ENCODE measurements at regions not wholly inside any gene's neighbourhood (a gene's known extent, or its start where the extent isn't known, plus 50 kb on each side); places are given as distances from the start of the nearest gene placed in this dataset.

- Histone ChIP-seq H3K9me3 (ENCODE audit: control insufficient read depth, insufficient read depth, low read depth, low read length) (no peaks in the 10 kb centered on the region), H3K27ac (ENCODE audit: extremely low read depth, low read depth, low read length) (no peak overlapping the region), H3K36me3 (ENCODE audit: control insufficient read depth in 2 of 2, insufficient read depth in 1 of 2, low read length in 2 of 2) (no peaks in the 10 kb centered on the region), H3K4me1 (ENCODE audit: control insufficient read depth, insufficient read depth, low read length) (no peaks in the 10 kb centered on the region), H3K4me3 (ENCODE audit: low read depth, low read length) (no peak overlapping the region)
- TF ChIP-seq ZNF280C (tag by site-specific recombination; IDR thresholded peaks at IDR 0.05) (no peak), PRDM1 (tag by site-specific recombination; IDR thresholded peaks at IDR 0.05) (no peak)
- CTCF ChIA-PET: no interaction called here
- POLR2A ChIA-PET: no interaction called here
These were observed 251.7 kb upstream of the DPYD start for GRCh38 chr1:98172578-98172977.

GRCh38 chr1:98172022-98172421, 251.2 kb upstream of the DPYD start:
- TF ChIP-seq, protein P1, sequence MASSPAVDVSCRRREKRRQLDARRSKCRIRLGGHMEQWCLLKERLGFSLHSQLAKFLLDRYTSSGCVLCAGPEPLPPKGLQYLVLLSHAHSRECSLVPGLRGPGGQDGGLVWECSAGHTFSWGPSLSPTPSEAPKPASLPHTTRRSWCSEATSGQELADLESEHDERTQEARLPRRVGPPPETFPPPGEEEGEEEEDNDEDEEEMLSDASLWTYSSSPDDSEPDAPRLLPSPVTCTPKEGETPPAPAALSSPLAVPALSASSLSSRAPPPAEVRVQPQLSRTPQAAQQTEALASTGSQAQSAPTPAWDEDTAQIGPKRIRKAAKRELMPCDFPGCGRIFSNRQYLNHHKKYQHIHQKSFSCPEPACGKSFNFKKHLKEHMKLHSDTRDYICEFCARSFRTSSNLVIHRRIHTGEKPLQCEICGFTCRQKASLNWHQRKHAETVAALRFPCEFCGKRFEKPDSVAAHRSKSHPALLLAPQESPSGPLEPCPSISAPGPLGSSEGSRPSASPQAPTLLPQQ (tag by site-specific recombination; IDR thresholded peaks at IDR 0.05): no peak
- no peak for TF ChIP-seq ZNF157 (tag by site-specific recombination; IDR thresholded peaks at IDR 0.05)
- TF ChIP-seq SCRT2 (tag by site-specific recombination; IDR thresholded peaks at IDR 0.05): no peak
- no peak for TF ChIP-seq BCL11A (tag by site-specific recombination; IDR thresholded peaks at IDR 0.05; ENCODE audit: low read depth)
- TF ChIP-seq ZNF211 (tag by site-specific recombination; IDR thresholded peaks at IDR 0.05; ENCODE audit: low read depth): no peak
- TF ChIP-seq KLF1 (tag by site-specific recombination; IDR thresholded peaks at IDR 0.05): no peak
- TF ChIP-seq GLI4 (tag by site-specific recombination; IDR thresholded peaks at IDR 0.05): no peak
- TF ChIP-seq GFI1B (tag by site-specific recombination; IDR thresholded peaks at IDR 0.05): no peak
- TF ChIP-seq ZNF354C (tag by site-specific recombination; IDR thresholded peaks at IDR 0.05; ENCODE audit: borderline replicate concordance, low read depth): no peak
- no peak for TF ChIP-seq ZNF266 (tag by site-specific recombination; IDR thresholded peaks at IDR 0.05; ENCODE audit: low read depth)
- no peak for TF ChIP-seq TRIM28 (IDR thresholded peaks at IDR 0.05; ENCODE audit: borderline replicate concordance, low read length)
- Histone ChIP-seq H3K4me3 (ENCODE audit: low read depth, low read length) (no peak overlapping the region), H3K4me1 (ENCODE audit: control insufficient read depth, insufficient read depth, low read length) (no peaks in the 10 kb centered on the region), H3K27ac (ENCODE audit: extremely low read depth, low read depth, low read length) (no peak overlapping the region), H3K9me3 (ENCODE audit: control insufficient read depth, insufficient read depth, low read depth, low read length) (no peaks in the 10 kb centered on the region), H3K36me3 (ENCODE audit: control insufficient read depth in 2 of 2, insufficient read depth in 1 of 2, low read length in 2 of 2) (no peaks in the 10 kb centered on the region)
- CTCF ChIA-PET: no interaction called here
- POLR2A ChIA-PET: no interaction called here

GRCh38 chr1:98164509-98164908, 243.7 kb upstream of the DPYD start:
- H3K9me3 ChIP-seq (ENCODE audit: control insufficient read depth, insufficient read depth, low read depth, low read length): no peaks in the 10 kb centered on the region
- POLR2A ChIA-PET: no interaction called here
- no peaks in the 10 kb centered on the region for H3K4me1 ChIP-seq (ENCODE audit: control insufficient read depth, insufficient read depth, low read length)
- no peak overlapping the region for H3K27ac ChIP-seq (ENCODE audit: extremely low read depth, low read depth, low read length)
- CTCF ChIA-PET: no interaction called here
- H3K4me3 ChIP-seq (ENCODE audit: low read depth, low read length): no peak overlapping the region
- no peaks in the 10 kb centered on the region for H3K36me3 ChIP-seq (ENCODE audit: control insufficient read depth in 2 of 2, insufficient read depth in 1 of 2, low read length in 2 of 2)
- TF ChIP-seq ZNF169 (tag by site-specific recombination; IDR thresholded peaks at IDR 0.05): no peak
- TF ChIP-seq, protein P2, sequence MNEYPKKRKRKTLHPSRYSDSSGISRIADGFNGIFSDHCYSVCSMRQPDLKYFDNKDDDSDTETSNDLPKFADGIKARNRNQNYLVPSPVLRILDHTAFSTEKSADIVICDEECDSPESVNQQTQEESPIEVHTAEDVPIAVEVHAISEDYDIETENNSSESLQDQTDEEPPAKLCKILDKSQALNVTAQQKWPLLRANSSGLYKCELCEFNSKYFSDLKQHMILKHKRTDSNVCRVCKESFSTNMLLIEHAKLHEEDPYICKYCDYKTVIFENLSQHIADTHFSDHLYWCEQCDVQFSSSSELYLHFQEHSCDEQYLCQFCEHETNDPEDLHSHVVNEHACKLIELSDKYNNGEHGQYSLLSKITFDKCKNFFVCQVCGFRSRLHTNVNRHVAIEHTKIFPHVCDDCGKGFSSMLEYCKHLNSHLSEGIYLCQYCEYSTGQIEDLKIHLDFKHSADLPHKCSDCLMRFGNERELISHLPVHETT (tag by site-specific recombination; IDR thresholded peaks at IDR 0.05): no peak
- no peak for TF ChIP-seq ZNF274 (IDR thresholded peaks at IDR 0.05; ENCODE audit: low read length)
- no peak for TF ChIP-seq ZNF274 (tag by site-specific recombination; IDR thresholded peaks at IDR 0.05; ENCODE audit: borderline replicate concordance)
- no peak for TF ChIP-seq GFI1B (tag by site-specific recombination; IDR thresholded peaks at IDR 0.05)
- TF ChIP-seq EGR2 (tag by site-specific recombination; IDR thresholded peaks at IDR 0.05; ENCODE audit: low read depth): no peak
- TF ChIP-seq ZNF624 (tag by site-specific recombination; IDR thresholded peaks at IDR 0.05): no peak
- no peak for TF ChIP-seq ZNF843 (tag by site-specific recombination; IDR thresholded peaks at IDR 0.05)
- no peak for TF ChIP-seq ZXDB (tag by site-specific recombination; IDR thresholded peaks at IDR 0.05)
- no peak for TF ChIP-seq ZNF138 (tag by site-specific recombination; IDR thresholded peaks at IDR 0.05; ENCODE audit: borderline replicate concordance)
- no peak for TF ChIP-seq ZBTB7A (tag by site-specific recombination; IDR thresholded peaks at IDR 0.05; ENCODE audit: low read depth)
- no peak for TF ChIP-seq ZNF791 (tag by site-specific recombination; IDR thresholded peaks at IDR 0.05)
- TF ChIP-seq ZNF174 (tag by site-specific recombination; IDR thresholded peaks at IDR 0.05): no peak
- no peak for TF ChIP-seq BCL11A (tag by site-specific recombination; IDR thresholded peaks at IDR 0.05; ENCODE audit: low read depth)
- TF ChIP-seq CTCF (tag by site-specific recombination; IDR thresholded peaks at IDR 0.05): no peak
